GM19438 (cell line): ENCODE measurements at regions not wholly inside any gene's neighbourhood (a gene's known extent, or its start where the extent isn't known, plus 50 kb on each side); places are given as distances from the start of the nearest gene placed in this dataset.

Experiments
- ATAC-seq: cut with Tn5 transposase; IDR thresholded peaks from one replicate; pipeline ENCODE4 v1.9.1; 2021; ENCODE audit warnings: low read depth; ENCODE audit not compliant: unreplicated experiment

DNA sequence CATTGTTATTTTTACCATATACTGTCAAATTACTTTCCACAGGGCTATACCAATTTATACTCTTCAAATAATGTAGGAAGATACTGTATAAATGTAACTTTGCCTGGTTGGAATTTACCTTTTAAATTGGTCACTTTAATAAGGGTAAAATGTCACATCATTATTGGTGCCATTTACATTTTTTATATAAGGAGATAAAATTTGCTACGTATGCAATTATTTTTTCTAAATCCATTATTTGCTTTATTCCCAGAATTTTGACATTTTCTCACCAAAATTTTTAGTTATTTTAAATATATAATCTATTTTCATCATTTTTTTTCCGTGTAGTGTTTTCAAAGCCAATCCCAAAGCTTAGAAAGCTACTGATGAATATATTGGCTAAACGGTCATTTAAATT lies 664.7 kb downstream of the KCNJ2 start:
- ATAC-seq = no peak

DNA sequence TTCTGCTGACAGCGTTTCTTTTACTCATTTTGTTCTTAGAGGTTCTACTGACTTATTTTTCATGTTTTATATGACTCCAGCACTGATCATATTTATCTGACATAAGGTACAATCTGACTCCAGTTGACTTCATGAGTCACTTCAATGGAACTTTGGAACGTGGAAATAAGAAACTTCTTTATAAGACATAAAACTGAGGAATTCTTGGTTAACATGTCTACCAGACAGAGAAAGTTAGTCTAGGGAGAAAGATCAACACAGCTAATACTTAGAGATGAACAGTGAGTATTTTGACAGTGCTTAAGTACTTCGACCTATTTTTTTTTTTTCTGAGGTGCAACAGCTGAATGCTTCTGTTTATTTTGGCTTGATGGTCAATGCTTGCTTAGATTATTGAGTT lies 679.5 kb downstream of the KCNJ2 start:
- no peak for ATAC-seq

DNA sequence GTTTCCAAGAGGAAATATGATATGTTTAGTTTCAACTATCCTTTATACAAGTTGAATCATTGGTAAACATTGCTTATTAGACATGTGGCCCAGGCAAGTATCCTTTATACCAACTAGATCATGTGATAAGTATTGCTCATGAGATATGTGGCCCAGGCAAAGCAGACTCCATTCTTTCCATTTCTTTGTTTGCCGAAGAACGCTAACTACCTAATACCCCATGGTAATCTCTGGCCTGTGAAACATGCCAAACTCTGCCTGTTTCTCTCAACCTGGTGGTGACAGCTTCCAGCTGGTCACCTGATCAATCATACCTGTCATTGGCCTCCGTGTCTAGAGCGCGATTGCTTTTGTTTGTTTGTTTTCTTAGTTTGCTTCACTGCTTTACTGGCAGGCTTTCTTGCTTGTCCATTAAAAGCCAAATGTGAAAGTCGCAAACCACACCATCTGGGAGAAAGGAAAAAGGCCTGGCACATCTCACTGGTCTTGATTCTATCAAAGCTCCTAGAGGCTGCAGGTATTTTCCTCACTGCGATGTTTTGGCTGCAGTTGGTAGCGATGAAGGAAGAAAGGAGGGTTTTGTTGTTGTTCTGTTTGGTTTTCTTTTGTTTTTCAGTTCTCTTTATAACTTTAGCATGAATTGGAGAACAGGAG lies 686.2 kb downstream of the KCNJ2 start:
- no peak for ATAC-seq

DNA sequence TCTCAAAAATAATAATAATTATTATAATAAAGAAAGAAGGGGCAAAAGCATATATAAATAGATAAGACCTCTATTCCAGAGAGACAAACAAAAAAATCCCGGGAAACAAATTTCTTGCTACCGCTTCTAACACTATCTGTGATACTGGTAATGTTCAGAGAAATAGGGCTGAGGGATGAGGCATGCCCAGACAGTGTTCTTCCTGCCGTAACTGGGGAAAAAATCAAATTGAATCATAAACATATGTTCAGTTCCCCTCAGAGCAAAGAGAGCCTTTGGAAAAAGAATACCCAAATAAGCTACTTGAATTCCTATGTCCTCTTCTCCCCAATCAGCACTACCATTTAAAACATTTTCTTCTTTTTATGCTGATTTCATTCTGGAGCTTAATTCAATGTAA lies 688.0 kb downstream of the KCNJ2 start:
- no peak for ATAC-seq

DNA sequence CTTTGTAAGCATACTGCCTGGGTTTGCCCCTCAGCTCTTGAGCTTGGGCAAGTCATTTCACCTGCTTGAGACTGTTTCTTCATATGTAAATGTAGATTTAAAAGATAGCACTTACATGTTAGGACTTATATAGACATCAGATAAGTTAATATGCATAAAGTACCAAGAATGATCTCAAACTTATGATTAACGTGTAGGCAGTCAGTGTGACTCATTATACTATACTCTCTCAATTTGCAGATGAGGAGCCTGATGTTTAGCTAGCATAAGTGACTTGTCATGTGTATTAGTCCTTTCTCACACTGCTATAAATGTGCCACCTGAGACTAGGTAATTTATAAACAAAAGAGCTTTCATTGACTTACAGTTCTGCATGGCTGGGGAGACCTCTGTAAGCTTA lies 690.5 kb downstream of the KCNJ2 start:
- no peak for ATAC-seq

DNA sequence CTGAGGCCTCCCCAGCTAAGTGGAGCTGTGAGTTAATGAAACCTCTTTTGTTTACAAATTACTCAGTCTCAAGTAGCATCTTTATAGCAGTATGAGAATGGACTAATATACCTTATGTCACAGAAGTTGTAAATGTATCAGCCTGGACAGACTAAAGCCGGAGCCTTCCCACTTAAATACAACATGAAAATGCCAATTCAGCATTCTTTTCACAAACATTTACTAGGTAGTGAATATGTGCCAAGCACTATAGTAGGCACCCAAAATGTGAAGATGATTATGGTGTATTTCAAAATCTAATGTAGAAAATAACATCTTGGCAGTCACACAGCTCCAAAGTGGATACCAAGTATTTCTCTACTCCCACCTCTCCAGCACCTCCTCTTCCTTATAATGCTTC lies 693.0 kb downstream of the KCNJ2 start:
- ATAC-seq = no peak

DNA sequence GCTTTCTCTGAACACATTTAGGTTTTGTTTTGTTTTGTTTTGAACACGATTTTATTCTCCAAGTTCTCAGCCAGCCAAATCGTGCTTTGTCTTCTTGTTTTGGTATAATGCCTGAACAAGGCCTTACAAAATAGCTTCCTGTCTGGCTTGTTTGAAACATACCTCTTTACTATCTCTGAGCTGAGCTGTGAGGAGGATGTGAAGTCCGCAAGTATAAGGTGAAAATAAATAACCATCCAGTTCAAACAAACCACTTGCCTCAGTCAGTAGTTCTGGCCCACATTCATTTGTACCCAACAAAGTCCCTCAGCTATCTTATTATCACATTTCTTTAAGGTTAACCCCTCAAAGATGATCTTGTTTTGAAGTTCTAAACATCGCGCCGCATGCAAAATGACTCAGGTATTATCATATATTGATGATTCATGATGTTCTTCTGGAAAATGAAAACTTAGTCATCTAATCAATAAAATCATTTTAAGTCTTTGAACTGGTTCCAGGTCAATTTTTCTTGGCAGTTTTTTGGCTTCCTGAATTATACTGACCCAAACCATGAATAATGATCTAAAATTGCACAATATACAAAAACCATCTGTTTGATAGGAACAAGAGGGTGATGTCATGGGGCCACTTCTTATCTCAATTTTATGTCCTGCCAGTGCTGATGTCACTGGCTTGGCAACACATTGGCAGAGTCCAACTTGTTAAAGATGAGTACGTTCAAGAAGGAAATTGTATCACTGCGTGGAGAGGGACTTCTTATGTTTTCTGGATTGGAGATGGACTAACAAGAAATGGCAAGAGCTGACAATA lies 694.3 kb downstream of the KCNJ2 start:
- ATAC-seq = no peak

DNA sequence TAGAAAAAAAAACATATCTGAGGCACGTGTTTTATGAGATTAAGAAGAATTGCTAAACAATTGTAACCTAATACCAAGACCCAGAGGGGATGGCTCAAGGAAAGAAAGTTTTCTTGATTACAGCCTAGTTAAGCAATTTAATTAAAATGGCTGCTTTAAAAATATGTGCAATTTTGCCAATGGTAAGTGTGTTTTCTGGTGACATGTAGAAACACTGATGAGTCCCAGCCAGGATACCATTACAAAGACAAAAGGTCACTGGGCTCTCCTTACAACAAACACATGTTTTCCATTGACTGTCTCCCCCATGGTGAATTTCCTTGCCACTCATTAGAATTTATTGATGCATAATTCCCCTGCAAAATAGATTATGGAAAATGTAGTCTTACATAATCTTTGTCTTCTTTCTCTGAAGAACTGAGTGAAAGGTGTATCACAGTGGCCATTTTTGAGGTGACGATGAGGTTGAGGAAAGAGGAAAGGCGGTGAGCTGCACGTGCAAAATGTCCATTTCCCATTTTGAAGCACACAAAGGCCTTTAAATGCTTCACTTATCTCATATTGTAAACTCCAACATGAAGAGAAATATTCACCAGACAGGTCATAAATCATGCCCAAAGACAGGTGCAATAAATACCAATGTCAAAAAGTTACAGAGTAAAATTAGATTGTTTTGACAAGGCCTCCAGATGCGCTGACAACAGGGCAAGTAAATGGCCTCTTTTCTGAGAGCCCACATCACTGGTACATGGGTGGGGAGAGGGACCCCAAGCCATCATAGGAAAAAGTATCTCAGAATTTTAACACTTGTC lies 696.9 kb downstream of the KCNJ2 start:
- ATAC-seq = no peak

DNA sequence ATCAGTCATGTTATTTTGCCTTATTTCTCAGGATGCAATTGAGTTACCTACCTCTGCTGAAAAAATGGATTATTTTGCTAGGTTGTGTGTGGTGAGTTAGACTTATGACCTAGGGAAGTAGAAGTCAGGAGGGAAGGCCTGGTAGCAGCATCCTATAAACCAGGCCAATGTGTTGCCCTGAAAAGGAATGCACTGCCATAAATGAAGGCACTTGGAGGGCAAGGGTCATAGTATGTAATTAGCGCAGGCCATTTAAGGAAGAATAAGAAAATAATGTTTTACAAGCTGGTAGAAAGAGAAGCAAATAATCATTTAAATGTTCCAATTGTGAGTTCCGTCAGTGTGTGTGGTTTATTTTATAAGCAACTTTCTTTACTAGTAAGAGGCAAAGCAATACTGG lies 698.8 kb downstream of the KCNJ2 start:
- ATAC-seq = no peak

DNA sequence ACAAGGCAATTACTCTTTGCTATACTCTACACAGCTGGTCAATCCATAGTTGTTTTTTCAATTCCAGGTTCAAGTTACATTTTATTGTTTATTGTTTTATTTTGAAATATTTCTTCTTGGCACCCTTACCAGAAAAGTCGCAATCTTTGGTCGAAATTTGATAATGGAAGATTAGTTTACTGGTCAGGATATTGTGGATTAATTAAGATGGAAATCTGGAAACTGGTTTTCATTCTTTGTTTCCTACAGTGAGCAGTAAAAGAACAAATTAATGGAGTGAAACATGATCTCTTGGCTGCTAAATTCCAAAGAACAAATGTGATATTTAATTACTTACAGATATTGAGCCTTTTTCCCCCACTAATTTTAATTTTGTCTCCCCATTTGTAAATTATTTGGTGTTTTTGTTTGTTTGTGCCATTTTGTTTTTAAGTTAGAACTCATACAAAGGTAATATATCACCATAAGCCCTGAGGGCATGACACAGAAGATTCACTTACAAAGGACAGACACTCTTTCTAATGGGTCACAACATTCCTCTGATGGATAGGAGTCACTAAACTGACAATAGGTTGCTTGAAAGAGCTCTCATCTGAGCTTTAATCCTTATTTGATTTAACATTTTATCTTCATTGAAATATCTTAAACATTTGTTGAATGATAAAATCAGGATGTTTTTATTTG lies 700.2 kb downstream of the KCNJ2 start:
- ATAC-seq = no peak

DNA sequence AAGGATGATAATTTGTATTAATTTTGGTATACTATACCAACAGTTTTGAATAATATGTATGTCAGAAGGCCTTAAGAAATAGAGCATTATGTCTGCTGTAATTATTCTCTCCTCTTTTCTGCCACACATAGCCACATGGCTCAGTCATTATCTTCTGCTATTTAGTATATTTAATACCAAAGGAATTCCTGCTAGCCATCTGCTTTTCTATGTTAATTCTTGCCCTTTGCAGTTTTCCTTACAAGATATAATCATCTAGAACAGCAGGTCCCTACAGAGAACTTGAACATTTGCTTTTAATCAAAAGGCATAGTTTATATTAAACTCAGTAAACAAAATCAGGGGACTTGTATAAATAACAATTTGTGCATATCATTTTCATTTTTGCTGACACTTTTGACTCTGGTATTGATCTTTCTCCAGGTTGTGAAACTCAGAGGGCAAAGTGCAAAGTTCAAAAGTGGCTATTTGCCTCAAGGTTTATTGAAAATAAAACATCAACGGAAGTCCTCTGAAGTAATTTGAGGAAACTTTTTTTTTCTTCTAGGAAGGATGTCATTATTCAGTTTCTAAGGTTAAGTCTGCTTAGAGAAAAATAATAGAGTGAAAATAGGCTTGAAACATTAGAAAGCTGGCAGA lies 702.0 kb downstream of the KCNJ2 start:
- no peak for ATAC-seq

DNA sequence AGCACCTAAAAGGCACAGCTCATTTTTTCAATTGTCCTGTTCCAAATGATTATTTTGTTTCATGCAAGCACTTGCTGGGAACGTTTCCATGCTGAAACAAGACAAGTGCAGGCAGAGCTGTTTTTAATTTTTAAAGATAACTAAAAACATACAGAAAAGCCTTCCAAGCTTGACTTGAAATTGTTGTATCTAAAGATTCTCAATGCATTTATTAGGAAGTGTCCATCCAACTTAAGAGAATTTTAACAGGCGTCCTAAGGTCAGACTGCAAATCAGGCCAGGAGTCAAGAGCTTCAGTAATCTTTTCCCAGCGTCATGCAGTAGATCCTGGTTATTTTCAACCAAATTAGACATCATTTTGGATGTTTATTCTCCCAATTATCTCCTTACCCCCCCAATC lies 702.8 kb downstream of the KCNJ2 start:
- ATAC-seq = no peak

DNA sequence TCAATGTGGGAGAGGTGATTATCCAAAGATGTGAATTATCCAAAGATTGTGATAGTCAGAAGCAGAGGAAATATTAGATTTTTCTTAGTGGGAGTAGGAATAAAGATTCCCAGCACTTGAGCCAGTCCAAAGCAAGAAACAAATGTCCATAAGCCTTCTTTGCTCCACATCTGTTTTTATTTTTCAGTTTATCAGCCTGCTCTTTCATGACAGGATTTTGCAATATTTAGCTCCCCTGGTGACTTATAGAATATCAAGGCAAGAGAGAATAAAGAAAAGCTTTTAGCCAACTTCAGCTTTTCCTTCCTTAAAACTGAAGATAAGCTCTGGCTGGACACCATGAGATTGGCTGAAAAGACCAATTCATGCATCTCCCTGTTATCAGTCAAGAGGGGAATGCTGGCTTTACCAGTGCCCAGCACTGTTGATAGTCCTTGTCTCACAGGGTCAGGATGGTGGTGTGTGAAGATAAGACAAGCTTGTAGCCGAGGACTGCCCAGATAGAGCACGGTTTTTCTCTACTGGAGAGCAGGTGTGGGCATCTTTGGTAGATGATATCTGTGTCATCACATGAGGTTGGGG lies 706.5 kb downstream of the KCNJ2 start:
- ATAC-seq = no peak

DNA sequence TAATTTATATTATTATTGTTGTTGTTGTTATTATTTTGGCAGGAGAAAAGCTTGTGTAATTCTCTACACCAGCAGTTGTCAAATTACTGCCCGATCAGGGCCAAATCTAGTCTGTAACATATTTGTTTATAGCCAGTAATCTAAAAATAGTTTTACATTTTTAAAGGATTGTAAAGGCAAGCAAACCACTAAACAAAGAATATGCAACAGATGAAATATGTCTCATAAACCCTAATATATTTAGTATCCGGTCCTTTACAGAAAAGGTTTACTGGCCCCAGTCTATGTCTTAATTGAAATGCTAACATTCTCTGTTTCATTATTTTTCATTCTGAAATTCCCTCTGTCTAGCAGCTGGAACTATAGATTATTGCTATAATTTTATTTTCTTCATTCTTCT lies 709.5 kb downstream of the KCNJ2 start:
- no peak for ATAC-seq

DNA sequence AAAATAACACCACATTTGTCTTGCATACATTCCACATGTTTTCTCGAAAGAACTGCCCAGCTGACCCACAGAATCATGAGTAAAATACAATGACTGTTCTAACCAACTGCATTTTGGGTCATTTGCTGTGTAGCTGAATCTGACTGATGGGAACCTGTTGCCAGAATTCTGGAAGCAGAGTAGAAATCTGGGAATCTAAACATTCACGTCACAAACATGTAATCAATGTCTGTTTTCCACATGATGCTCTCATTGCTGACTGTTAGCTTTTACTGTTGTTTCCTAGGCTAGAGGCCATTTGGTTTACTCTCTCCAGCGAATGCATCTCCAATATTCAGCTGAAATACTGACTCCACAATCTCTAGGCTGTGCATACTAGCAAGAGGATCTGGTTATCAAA lies 710.1 kb downstream of the KCNJ2 start:
- no peak for ATAC-seq

DNA sequence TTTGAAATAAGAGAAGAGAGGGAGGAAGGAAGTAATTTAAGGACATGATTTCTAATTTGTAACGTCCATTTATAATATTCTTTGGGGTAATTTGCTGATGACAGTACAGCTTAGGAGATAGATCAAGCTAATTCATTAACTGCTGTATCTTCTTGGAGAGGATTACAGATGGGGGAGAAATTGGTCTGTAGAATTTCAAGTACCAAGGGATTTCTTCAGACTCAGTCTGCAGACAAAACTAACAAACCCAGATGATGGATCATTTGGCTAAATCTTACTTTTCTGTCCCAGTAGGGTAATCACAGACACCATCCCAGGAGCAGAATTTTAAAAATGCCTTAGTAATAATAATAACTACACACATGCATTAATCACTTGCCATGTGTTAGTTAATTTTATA lies 711.8 kb downstream of the KCNJ2 start:
- no peak for ATAC-seq

DNA sequence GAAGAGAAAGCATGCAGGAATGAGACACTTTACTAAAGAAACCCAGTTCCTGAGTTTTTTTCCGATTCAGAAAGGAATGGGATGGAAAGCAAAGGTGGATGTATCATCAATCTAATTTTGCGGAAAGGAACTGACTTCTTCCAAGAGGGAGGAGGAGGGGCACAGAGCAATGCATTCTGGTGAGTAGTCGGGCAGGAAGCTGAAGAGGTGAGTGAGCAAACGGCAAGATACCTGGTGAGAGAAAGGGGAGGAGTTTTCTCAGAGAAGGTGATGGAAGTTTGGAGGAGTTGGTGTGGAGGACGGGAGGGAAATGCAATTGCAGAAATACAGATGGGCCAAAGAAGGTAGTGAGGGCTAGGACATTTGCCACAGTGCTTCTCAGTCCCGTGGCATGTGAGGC lies 713.2 kb downstream of the KCNJ2 start:
- no peak for ATAC-seq

DNA sequence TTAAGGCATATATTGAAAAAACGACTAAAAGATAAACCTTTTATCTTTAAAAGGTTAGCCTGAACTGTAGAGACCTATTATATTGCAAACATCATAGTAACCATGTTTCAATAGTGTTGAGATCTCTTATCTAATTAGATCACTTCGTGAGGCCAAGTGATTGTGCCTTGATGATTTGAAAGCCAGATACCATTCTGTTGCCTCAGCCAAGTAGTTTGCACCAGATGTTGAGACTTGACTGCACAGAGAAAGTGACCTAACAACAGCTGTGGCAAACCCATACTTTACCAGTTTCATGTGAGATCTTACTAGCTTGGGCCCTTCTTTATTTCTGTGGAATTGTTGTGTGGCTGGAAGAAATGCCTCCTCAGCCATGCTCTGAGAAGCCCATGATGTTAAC lies 717.3 kb downstream of the KCNJ2 start:
- ATAC-seq = no peak

DNA sequence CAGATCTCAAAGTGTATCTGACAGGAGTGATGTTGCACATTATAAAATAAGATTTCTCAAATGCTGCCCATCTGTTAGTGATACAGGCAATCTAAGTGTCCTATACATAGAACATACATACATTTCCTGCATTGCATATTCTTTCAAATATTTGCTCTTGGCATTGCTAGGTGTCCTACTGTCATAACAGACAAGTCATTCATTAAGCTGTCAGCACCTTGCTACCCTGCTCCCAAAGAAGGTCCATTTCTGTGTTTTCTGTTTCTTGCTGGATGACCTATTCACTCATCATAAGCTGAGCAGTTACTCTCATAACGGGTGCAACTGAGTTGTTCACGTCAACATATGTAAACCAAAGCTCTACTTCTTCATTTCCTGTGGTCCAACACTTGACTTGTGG lies 719.0 kb downstream of the KCNJ2 start:
- ATAC-seq = no peak

DNA sequence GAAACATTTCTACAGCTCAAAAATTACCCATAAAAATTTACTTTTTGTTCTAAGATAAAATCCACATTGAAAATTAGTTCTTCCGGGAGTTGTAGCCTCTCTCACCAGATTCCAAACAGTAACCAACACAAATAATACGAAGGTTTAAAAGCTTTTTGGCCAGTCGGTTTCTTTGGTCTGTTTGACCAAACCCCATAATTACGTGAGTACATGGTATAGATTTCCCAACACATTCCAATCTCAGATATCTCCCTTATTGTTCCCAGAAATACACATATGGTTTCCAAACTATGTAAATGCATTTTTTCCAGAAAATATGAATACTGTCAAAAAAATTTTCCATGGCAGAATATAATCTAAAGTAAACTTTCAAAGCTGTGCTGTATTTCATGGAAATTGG lies 722.0 kb downstream of the KCNJ2 start:
- no peak for ATAC-seq
